Left renal cortex interstitium (tissue), 4 donors: ENCODE measurements at regions not wholly inside any gene's neighbourhood (a gene's known extent, or its start where the extent isn't known, plus 50 kb on each side); places are given as distances from the start of the nearest gene placed in this dataset.
A peak's percentile ranks its signal among the peaks of the same experiment; 100 is the strongest.

ENCODE experiments used
- DNase-seq, 4 donors: peaks; one replicate each; pipeline ENCODE4 v3.0.0-alpha.2; 2013; ENCODE audit warnings: low read depth in 4 of 4, low spot score in 2 of 4, missing footprints in 1 of 4

- no peak for DNase-seq
Observed at GRCh38 chr11:15374418-15374817, 259.7 kb downstream of the INSC start.

- no peak for DNase-seq
Observed at GRCh38 chr11:15378941-15379340, 264.2 kb downstream of the INSC start.

DNA sequence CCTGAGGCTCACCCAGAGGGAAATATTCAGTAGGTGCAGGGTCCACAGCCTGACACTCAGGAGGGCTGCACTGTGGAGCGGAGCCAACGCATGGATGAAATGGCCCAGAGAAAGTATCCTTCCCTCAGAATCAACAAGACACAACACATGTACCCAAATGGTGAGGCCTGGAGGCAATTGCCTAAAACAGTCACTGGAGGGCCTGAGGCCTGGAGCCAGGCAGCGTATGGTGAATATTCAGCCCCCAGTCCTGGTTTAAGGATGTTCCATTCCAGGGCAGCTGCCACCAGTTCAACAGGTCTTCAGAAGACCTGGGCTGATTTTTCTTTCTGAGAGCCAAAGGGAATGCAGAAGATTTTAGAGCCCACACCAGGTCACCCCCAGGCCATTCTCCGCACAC, 264.8 kb downstream of the INSC start:
- no peak for DNase-seq

- no peak for DNase-seq
Observed at GRCh38 chr11:15390857-15391256, 276.1 kb downstream of the INSC start.

DNA sequence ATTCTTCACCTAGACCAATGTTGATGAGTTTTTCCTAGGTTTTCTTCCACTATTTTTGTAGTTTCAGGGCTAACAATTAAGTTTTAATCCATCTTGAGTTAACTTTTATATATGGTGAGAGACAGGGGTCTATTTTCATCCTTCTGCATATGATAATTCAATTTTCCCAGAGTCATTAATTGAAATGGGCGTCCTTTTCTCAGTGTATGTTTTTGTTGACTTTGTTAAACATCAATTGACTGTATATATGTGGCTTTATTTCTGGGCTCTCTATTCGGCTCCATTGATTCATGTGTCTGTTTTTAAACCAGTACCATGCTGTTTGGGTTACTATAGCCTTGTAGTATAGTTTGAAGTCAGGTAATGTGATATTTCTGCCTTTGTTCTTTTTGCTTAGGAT, 282.1 kb downstream of the INSC start:
- no peak for DNase-seq

GRCh38 chr11:15406851-15407351, 292.2 kb downstream of the INSC start:
- no peak for DNase-seq

- DNase-seq, result no peak
Observed at GRCh38 chr11:15412054-15412453, 297.3 kb downstream of the INSC start.

- no peak for DNase-seq
Observed at GRCh38 chr11:15418921-15419320, 304.2 kb downstream of the INSC start.

- no peak for DNase-seq
Observed at GRCh38 chr11:15419696-15420095, 305.0 kb downstream of the INSC start.

DNA sequence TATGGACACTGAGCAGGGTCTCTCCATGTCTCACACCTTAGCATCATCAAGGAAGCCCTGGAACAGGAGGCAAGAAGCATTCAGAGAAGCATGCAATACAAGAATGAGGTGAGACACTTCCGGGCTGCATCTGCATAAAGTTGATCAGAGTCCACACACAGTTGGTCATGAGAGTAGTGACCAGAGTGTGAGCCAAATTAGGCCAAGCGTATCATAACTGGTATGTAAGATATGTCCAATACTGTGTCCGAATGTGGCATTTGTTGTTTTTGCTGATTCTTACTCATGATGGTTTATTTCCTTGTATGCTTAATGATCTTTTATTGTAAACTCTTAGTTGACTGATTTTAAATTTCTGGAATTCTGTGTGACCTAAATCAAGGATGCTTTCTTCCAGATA, 315.7 kb downstream of the INSC start:
- no peak for DNase-seq

DNA sequence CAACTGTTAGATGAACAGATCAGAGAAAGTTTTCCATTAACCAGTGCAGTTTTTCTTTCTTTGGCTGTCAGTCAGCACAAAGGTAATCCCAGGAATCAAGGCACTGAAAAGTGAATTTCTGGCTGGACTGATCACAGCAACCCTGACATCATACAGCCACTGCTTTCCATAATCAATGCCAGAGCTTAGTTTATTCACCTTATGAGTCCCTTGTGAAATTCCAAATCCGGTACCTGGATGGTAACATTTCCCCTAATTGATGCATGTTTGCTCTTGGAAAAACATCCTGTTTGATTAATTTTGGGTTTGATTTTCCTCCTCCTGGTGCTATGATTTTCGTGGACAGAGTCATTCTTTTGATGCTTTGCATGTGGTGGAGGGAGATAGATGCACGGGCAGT, 319.8 kb downstream of the INSC start:
- no peak for DNase-seq

GRCh38 chr11:15446315-15446714, 331.6 kb downstream of the INSC start:
- no peak for DNase-seq

- DNase-seq, result no peak
Observed at GRCh38 chr11:15446929-15447328, 332.2 kb downstream of the INSC start.

- DNase-seq, result no peak
Observed at GRCh38 chr11:15451713-15452112, 337.0 kb downstream of the INSC start.

- peak in 1 of 4 donors; percentile 1 for DNase-seq
Observed at GRCh38 chr11:15453211-15453765, 338.6 kb downstream of the INSC start.

DNA sequence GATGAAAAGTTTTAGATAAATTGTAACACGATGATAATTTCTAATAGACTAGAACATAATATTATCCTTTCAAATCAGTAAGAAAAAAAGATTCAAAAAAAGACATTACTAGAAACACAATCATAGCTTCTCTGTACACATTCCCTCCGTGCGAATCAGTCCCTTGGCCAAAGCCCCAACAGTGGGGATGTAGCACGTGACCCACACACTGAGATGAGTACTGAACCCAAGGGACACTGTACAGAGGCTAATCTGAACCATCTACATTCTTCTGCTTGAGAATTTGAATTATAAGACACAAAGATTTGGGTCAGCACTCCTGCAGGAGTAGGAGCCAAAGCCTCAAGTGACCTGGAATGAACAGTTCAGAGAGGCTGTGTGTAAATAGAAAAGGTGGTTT, 353.7 kb downstream of the INSC start:
- DNase-seq, result no peak

GRCh38 chr11:15471048-15471894, 356.5 kb downstream of the INSC start:
- no peak for DNase-seq

DNA sequence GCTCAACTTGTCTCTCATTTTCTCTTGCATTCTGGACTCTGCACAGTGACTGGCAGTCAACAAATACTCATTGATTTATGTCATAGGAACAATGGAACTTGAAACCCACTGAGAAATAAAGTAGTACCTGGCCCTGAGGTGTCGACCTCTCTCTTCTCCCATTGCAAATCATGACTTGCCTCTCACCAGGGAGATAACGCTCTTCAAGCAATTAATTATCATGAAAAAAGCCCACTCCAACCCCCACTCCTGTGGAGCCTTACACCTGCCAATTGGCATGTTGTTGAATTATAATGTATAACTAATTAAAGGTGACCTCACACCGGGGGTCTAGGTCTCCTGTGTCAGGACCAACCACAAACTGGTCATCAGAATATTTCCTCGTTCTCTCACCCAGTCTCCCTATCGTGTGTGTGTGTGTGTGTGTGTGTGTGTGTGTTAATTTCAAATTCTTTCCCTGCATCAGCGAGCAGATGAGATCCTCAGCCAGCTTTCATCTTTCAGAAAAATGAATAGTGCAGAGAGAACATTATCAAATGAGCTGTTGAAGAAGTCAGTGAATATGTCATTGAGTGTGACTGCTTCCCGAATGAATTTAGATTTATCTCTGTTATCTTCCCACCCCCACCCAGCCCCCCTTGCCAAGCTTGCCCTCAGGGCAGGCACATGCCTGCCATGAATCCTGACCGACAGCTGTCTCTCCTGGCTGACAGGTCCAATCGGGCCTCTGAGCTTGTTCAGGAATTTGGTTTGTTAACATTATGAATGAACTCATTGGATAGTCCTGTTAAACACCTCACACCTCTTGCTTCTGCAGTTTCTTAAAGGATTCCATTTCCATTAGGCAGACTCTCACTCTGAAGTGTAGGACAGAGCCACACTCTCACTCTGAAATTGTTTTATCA, 357.4 kb downstream of the INSC start:
- no peak for DNase-seq

DNA sequence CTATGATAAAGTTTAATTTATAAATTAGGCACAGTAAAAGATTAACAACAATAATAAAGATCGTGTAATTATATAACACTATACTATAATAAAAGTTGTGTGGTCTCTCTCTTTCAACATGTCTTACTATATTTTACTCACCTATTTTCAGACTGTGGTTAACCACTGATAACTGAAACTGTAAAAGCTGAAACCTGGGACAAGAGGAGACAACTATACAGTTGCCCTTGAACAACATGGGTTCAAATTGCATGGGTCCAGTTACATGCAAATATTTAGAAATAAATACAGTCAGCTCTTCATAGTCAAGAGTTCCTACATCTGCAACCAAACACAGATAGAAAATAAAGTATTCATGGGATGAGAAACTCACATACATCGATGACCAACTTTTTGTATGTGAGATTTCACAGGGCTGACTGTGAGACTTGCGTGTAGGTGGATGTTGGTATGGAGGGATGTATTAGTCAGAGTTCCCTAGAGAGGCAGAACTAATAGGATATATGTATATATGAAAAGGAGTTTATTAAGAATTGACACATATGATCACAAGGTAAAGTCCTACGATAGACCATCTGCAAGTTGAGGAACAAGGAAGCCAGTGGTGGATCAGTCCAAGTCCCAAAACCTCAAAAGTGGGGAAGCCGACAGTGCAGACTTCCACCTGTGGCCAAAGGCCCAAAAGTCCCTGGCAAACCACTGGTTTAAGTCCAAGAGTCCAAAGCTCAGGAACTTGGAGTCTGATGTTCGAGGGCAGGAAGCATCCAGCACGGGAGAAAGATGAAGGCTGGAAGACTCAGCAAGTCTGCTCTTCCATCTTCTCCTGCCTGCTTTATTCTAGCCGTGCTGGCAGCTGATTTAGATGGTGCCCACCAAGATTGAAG, 359.5 kb downstream of the INSC start:
- DNase-seq, result no peak

GRCh38 chr11:15476371-15476917, 361.7 kb downstream of the INSC start:
- no peak for DNase-seq
